GM12892 (cell line): ENCODE measurements at regions not wholly inside any gene's neighbourhood (a gene's known extent, or its start where the extent isn't known, plus 50 kb on each side); places are given as distances from the start of the nearest gene placed in this dataset.

Experiments
- DNase-seq: peaks from one replicate; pipeline ENCODE4 v3.0.0; 2011; ENCODE audit not compliant: insufficient read length
- FAIRE-seq: peaks from 2 replicates; lab custom pipeline; 2011; peaks lifted over from hg19 to GRCh38; lab: Jason Lieb, UNC
- POLR2A ChIP-seq: IDR thresholded peaks from 2 replicates; pipeline ENCODE4 v1.6.1; 2011; ENCODE audit warnings: low read depth, low read length, control low read depth
- POLR2AphosphoS5 ChIP-seq: IDR thresholded peaks from 2 replicates; pipeline ENCODE4 v1.6.1; 2011; ENCODE audit warnings: low read depth, low read length, control low read depth
- TAF1 ChIP-seq: IDR thresholded peaks from 2 replicates; pipeline ENCODE4 v1.6.1; 2011; ENCODE audit warnings: low read depth, mild to moderate bottlenecking, control low read depth, low read length, borderline replicate concordance

DNA sequence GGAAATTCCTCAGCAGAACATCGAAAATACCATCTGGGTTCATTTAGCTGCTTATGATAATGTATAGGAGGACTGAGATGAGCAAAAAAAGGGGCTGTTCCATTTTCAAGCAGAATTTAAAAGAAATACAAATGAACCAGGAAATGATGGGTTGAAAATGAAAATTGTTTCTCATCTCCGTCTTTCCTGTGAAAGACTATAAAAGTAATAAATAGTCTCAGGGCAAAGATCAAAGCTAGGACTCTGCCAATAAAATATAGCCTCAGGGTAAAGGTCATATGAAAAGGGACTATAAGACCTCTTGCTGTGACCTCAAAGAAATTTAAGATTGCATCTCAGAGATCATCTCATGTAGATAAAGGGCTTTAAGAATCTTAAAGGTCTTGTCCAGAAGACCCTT is 478.0 kb downstream of the BTG1 start:
- no peak for TF ChIP-seq POLR2AphosphoS5
- no peak for TF ChIP-seq POLR2A
- TF ChIP-seq TAF1: no peak
- FAIRE-seq (no peak), DNase-seq (no peak)

DNA sequence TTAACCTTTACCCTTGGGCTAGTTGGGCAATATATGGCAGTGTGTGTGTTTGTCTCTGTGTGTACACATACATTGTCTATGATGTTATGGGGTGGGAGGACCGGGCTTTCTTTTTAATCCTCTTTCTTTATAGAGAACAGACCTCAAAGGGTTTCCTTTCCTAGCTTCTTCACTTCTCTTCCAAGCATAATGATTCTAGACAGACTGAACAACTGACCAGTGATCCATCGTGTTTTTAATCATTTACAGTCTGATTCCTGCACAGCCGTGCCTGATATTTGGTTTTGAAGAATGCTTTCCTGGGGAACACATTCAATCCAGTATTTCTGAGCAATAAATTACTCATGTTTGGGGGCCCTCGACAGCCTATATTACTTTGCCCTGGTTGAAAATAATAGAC is 481.1 kb upstream of the DCN start:
- FAIRE-seq (no peak), DNase-seq (no peak)
- TF ChIP-seq POLR2A: no peak
- TF ChIP-seq TAF1: no peak
- no peak for TF ChIP-seq POLR2AphosphoS5

DNA sequence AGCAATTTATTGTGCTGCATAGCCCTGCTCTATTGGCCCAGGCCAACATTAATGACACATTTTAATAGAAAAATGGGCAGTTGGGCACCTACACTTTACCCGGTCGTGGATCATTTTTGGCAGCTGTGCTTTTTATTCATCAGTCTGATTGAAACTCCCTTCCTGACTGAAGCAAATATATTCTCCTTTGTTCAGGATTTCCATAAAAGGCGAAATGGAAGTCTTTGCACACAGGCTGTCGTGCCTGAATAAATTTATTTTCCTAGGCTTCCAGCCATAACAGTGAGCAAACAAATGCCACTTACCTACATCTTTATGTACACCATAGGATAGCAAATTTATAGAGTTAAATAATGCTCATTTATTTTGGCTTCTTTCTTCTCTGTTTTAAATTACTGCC is 480.7 kb upstream of the DCN start:
- no peak for TF ChIP-seq TAF1
- DNase-seq (no peak), FAIRE-seq (no peak)

DNA sequence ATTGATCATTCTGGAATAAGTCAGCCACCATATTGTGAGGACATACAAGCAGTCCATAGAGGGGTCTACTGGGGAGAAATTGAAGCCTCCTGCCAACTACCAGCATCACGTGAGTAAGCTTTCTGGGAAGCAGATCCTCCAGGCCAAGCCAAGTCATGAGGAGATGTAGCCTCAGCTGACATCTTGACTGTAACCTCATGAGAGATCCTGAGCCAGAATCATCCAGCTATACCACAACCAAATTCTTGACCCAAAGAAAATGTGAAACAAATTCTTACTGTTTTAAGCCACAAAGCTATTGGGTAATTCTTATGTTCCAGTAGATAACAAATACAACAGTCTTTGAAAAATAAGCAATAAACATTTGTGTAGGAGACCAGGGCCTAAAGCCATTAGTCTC is 479.4 kb upstream of the DCN start:
- FAIRE-seq (no peak), DNase-seq (no peak)
- TF ChIP-seq TAF1 (no peak), POLR2AphosphoS5 (no peak), POLR2A (no peak)

DNA sequence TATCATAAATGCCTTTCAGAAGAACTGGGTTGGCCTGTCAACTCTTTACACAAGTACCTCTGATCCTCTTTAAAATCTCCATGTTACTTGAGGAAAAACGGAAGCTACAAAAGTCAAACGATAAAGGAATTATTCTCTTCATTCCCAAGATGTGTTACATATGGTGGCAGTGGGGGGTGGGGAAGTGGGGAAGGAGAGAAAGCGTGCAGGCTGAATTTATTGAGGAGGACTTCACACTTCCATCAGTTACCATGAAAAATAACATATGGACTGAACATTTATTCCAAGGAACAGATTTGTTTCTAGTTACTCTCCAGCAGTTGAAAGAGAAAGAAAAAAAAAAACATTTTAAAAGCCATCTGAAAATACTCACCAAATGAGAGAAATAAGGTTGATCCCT is 474.4 kb upstream of the DCN start:
- DNase-seq: no peak
- TF ChIP-seq POLR2A: no peak
- no peak for TF ChIP-seq TAF1
- TF ChIP-seq POLR2AphosphoS5: no peak
- FAIRE-seq: no peak

DNA sequence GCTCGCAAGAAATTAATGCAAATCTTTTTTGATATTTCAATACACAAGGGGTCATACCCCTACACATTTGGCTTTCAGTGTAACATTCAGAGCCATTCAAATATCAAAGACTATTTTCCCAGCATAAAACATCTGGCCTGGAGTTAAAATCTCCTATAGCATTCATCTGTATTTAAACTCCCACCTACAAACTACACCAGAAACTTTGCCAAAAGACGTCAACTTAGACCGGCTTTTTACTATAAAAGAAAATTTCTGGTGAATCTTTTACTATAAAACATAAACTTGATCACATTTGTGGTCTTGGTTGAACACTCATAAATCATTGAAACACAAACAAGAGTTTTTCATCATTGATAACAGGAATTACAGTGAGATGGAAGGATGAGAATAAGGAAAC is 473.3 kb upstream of the DCN start:
- FAIRE-seq: no peak
- TF ChIP-seq POLR2AphosphoS5: no peak
- no peak for DNase-seq

DNA sequence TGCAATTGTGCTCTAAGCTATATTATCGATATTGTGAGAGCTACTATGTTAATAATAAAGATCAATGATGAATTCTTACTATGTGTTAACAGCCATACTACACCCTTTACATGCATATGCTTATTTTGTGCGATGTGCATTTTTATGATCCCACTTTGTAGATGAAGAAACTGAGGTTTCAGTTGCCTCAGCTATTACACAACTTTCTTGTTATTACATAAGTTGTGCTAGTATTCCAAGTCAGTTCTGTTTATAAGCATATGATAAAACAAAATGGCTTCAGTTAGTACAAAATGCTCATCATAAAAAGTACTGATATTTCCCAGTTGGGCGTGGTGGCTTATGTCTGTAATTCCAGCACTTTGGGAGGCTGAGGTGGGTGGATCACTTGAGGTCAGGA is 471.5 kb upstream of the DCN start:
- no peak for TF ChIP-seq POLR2AphosphoS5
- no peak for TF ChIP-seq POLR2A
- TF ChIP-seq TAF1: no peak
- DNase-seq: no peak
- FAIRE-seq: no peak

DNA sequence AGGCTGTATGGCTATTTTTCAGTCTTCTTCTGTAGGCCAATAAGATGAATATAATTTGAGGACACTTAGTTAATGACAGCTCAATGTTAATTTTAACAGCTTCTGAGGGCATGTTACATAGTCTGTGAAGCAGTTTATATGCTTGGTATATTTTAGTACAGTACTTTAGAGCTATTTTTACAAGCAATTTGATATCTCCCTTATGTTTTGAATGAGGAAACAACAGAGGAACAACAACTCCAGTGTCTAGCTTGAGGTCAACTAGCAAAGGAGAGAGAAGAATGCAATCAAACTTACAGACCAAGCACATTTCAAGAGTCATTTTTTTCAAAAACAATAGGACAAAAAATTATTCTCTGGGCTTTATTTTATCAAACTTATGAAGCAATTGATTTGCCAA is 469.1 kb upstream of the DCN start:
- FAIRE-seq: no peak
- TF ChIP-seq TAF1 (no peak), POLR2AphosphoS5 (no peak), POLR2A (no peak)
- DNase-seq: no peak

DNA sequence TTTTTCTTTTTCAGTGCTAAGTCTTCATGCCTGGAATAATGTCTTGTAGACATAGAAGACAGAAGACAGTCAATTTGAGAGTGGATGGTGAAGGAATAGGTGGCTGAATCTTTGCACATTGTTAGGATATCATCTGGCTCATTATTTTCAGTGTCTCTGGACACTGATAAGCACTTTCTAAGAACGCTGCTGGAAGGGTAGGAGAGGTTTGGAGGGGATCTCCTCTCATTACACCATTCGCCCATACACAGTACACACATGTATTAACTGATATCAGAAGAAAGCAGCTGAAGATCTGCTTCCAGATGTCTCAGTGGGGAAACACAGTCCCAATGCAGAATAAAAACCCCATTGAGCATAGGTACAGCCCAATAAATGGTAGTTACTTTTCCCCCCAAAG is 461.1 kb upstream of the DCN start:
- FAIRE-seq: no peak
- no peak for DNase-seq
- TF ChIP-seq POLR2AphosphoS5 (no peak), POLR2A (no peak), TAF1 (no peak)

DNA sequence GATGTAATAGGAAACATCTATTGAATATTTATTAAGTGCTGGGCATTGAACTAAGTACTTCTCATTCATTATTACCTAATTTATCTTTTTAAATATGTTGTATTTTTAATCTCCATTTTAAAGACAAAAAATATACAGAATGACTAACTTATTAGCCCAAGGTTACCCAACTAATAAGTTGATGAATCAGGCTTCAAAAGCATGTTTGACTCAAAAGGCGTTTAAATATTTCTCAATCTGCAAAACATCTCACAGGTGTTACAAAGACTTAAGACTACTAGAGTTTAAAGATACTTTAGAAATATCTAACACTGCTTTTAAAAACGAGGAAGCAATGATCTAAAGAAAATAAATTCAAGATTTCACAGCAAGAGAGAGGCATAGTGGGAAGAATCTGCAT is 457.4 kb upstream of the DCN start:
- DNase-seq (no peak), FAIRE-seq (no peak)
- no peak for TF ChIP-seq POLR2A
- no peak for TF ChIP-seq POLR2AphosphoS5

DNA sequence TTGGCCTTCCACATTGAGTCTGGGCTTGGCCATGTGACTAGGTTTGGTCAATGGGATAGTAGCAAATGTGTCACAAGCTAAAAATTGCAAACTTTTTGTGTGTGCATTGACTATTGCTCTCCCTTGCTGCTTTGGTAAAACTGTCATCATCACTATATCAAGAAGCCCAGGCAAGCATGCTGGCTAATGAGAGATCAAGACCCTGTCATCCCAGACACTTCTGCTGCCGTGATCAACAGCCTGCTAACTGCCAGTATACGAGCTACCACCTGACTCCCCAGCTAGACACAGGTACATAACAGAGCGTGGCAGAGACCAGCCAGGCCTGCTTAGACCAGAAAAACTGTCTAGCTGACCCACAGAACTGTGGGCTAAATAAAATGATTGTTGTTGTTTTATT is 456.7 kb upstream of the DCN start:
- FAIRE-seq: no peak
- TF ChIP-seq POLR2A: no peak
- no peak for TF ChIP-seq TAF1
- TF ChIP-seq POLR2AphosphoS5: no peak
- no peak for DNase-seq

DNA sequence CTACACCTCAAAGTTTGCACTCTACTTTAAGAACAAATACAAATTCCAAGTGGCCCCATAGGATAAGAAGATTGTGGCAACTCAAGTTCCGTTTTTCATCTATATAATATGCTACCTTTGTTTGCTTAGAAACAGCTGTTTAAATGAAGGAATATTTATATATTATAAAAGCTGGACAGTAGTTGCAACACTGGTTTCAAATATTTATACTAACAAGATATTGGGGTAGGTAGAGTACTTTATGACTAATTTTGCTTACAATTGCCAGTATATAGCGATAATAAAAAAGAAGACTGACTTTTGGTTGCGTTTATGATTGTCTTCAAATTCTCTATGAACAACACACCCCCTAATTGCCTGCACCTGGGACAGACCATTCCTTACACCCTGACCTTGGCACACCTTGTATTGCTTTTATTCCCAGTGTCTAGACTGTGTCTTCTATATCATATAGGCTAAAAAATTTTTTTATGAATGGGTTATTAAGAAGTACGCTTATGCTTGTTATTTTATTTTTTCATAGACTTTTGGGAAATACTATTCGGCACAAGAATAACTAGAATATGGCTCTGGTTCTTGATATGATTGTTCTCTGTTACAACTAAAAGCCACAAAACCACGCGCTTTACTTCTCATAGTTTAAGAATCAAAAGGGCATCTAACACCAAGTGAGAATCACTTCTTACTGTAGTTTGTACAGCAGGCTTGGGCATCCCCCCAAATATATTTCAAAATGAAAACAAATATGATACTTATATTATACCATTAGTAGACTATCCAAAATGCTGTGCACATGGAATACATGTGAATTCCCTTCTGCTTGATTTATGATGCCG is 455.4 kb upstream of the DCN start:
- TF ChIP-seq TAF1 (no peak), POLR2AphosphoS5 (no peak), POLR2A (no peak)
- DNase-seq (no peak), FAIRE-seq (no peak)
